ENCODE measurements at regions not wholly inside any gene's neighbourhood (a gene's known extent, or its start where the extent isn't known, plus 50 kb on each side); places are given as distances from the start of the nearest gene placed in this dataset.

DNA sequence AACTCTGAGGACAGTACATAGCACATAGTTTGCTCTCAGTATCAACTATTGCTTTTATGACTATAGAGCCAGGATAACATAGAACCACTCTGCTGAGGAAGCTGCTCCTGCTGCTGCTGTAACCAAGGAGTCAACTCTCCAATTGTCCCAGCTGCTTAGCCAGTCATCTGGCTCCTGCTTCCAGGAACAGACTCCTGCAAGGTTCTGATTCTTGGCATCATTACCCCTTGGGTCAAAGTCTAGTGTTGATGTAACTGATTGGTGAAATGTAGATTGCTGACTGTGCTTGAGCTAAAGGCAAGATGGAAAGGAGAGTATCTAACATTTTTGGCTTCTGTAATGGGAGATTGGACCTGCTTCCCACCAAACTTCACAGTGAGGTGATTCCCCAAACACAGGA is 261.9 kb upstream of the FSHR start:
- TF ChIP-seq, protein P1, sequence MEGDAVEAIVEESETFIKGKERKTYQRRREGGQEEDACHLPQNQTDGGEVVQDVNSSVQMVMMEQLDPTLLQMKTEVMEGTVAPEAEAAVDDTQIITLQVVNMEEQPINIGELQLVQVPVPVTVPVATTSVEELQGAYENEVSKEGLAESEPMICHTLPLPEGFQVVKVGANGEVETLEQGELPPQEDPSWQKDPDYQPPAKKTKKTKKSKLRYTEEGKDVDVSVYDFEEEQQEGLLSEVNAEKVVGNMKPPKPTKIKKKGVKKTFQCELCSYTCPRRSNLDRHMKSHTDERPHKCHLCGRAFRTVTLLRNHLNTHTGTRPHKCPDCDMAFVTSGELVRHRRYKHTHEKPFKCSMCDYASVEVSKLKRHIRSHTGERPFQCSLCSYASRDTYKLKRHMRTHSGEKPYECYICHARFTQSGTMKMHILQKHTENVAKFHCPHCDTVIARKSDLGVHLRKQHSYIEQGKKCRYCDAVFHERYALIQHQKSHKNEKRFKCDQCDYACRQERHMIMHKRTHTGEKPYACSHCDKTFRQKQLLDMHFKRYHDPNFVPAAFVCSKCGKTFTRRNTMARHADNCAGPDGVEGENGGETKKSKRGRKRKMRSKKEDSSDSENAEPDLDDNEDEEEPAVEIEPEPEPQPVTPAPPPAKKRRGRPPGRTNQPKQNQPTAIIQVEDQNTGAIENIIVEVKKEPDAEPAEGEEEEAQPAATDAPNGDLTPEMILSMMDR (conservative IDR thresholded peaks at IDR 0.05; ENCODE audit: low read depth, low read length) = no peak
- DNase-seq (ENCODE audit: low read depth) = peak; percentile 4

DNA sequence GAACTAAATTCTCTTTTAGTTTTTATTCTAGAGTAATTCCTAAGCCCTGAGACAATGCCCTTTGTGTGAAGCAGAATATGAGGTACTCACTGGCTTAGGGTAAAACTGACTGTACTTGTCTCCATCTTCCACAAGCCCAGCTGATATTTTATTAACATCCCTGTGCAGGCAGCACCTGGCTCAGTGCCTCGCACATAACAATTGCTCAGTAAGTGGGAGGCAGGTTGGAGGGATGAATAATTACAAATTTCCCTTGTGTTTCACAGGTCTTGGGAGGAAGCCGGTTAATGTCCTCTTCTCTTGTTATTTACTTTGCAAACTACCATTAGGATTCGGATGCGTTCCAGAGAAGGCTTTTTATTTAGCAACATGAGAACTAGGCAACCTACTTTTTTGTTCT is 249.8 kb upstream of the FSHR start:
- H3K4me3 ChIP-seq (ENCODE audit: low read depth, low read length) = no peak overlapping the region
- TF ChIP-seq, protein P1 (conservative IDR thresholded peaks at IDR 0.05; ENCODE audit: low read depth, low read length) = no peak
- DNase-seq (ENCODE audit: low read depth) = no peak

More for the DNA sequence above, 261.9 kb upstream of the FSHR start:
- H3K4me3 ChIP-seq (ENCODE audit: low read depth, low read length) = no peak overlapping the region

DNA sequence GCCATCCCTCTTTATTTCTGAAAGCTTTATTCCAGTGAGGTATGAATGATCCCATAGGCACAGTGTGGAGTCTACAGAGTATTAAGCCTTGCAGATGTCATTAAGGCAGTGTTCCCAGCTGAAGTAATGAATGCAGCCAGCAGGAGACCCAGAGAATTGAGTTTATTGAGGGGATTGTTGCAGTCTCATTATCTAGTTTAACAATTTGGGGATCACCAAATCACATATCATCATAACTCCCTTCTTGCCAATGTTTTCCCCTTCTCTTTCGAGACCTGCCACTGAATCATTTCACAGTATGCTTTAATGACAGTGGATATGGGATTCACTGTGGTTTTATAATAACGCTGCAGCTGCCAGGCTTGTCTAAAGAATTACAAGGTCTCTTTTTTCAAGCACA is 249.3 kb upstream of the FSHR start:
- TF ChIP-seq, protein P1 (conservative IDR thresholded peaks at IDR 0.05; ENCODE audit: low read depth, low read length) = no peak
- no peak for DNase-seq (ENCODE audit: low read depth)
- H3K4me3 ChIP-seq (ENCODE audit: low read depth, low read length) = no peak overlapping the region

DNA sequence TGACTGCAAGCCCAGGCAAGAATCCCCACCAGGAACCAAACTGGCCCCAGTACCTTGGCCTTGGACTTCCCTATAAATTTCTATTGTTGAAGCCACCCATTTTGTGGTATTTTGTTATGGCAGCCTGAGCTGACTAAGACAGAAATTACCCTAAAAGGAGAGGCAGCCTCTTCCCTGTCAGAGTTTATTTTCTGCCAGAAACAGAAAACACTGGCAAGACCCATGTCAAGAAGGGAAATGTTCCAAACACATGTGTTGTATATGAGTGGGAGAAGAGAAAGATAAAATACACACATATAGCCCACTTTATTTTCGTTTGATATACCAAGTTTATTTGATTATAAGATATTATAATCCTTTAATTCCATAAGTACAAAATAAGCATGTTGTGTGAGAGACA is 225.1 kb upstream of the FSHR start:
- TF ChIP-seq, protein P1 (conservative IDR thresholded peaks at IDR 0.05; ENCODE audit: low read depth, low read length) = no peak
- DNase-seq (ENCODE audit: low read depth) = no peak
- H3K4me3 ChIP-seq (ENCODE audit: low read depth, low read length) = no peak overlapping the region

DNA sequence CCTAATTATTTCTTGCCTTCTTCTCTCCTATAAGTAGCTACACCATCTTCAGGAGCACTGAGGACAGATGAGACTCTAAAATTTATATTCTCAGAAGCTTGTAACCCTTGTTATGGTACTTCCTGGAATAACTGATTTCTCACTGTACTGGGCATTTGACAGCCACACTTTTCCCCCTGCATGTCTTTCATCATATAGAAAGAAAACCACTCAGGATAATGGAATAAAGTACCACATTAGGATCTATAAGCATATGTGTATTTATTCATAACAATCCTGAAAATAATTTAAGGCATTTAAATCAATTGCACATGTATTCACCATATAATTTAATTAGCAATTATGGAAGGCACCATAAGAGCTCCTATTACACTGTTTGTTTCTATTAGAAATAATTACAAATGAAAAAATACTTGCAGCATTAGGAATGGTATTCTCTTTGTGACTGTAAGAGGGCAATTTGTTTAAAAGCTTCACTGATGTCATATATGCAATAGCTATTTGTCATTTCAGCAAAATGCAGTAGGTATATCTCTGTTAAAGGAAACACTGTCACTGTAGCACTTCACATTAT is 216.9 kb upstream of the FSHR start:
- H3K4me3 ChIP-seq (ENCODE audit: low read depth, low read length) = no peak overlapping the region
- TF ChIP-seq, protein P1 (conservative IDR thresholded peaks at IDR 0.05; ENCODE audit: low read depth, low read length) = no peak
- DNase-seq (ENCODE audit: low read depth) = no peak

DNA sequence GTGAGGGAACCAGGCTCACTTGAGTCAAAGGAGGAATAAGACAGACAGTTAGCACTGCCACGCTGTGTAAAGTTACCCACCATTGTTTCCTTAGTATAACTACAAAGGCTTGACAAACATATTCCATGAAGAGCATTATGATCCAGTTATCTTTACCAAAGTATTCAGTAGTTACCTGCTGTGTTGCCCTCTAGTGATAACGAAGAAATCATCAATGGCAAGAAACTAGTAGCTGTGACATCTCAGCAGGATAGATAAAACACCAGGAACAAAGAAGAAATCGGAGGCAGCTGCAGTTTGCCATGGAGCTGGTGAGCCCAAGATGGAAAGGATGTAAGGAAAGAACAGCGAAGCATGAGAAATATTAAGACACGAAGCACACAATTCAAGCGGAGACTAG is 215.3 kb upstream of the FSHR start:
- H3K4me3 ChIP-seq (ENCODE audit: low read depth, low read length) = no peak overlapping the region
- DNase-seq (ENCODE audit: low read depth) = no peak
- TF ChIP-seq, protein P1 (conservative IDR thresholded peaks at IDR 0.05; ENCODE audit: low read depth, low read length) = no peak

DNA sequence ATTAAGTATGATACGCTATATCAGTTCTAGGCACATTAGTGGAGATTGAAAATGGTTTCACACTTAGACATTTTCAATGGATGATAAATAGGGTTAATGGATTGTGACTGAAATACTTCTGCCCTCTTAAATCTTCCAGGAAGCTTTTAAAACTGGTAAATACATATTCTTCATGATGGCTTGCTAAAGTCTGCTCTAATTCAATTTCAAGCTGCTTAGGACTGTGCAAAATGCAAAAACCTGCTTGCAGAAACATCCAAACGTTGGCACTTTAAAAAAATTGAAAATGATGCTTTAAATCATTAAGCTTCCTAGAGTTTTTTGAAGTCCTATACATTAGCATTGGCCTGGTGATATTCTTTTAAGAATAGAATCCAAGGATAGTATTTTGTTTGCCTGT is 214.8 kb upstream of the FSHR start:
- DNase-seq (ENCODE audit: low read depth) = no peak
- H3K4me3 ChIP-seq (ENCODE audit: low read depth, low read length) = no peak overlapping the region
- TF ChIP-seq, protein P1 (conservative IDR thresholded peaks at IDR 0.05; ENCODE audit: low read depth, low read length) = no peak

Data from epithelial cell of proximal tubule (primary cell).